ENCODE measurements at regions not wholly inside any gene's neighbourhood (a gene's known extent, or its start where the extent isn't known, plus 50 kb on each side); places are given as distances from the start of the nearest gene placed in this dataset.

DNA sequence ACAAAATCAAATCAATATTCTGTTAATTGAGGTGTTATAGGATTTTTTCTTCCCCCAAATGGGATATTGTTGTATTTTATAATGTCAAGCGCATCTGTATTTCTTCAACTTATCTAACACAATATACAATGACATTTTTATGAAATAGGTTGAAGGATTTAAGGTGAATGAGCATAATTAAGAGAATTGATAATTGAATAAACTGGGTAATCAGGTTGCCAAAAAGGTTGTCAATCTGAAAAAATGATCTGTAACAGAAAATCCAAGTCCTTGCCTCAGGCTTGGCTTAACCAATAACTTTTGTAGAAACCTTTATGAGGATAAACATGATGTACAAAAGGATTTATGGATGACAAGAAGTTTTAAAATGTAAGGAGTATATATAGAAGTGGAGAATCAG lies 1101.7 kb upstream of the EYS start:
- TF ChIP-seq POLR2A (IDR thresholded peaks at IDR 0.05; ENCODE audit: low read depth, low read length) (no peak), POLR2AphosphoS5 (IDR thresholded peaks at IDR 0.05; ENCODE audit: low read depth, low read length) (no peak), POU2F2 (IDR thresholded peaks at IDR 0.05; ENCODE audit: low read depth, low read length) (no peak), TAF1 (IDR thresholded peaks at IDR 0.05; ENCODE audit: low read depth, low read length) (no peak)

Measured in GM12891 (cell line).